Activated CD8-positive, alpha-beta memory T cell treated with anti-CD3 and anti-CD28 coated beads for 48 hours (primary cell): ENCODE measurements at regions not wholly inside any gene's neighbourhood (a gene's known extent, or its start where the extent isn't known, plus 50 kb on each side); places are given as distances from the start of the nearest gene placed in this dataset.

Experiments
- DNase-seq, 3 experiments: peaks; one replicate each; pipeline ENCODE4 v3.0.0-alpha.2; 2020; ENCODE audit warnings: low read depth in 2 of 3, low spot score in 2 of 3

- no peak for DNase-seq
Measured at GRCh38 chr2:105625632-105626031, 119.1 kb upstream of the NCK2 start.

GRCh38 chr2:105621038-105621437 is 123.7 kb upstream of the NCK2 start:
- no peak for DNase-seq

- no peak for DNase-seq
Measured at GRCh38 chr2:105618351-105618659, 126.4 kb upstream of the NCK2 start.

- DNase-seq: no peak
Measured at GRCh38 chr2:105617631-105618350, 126.9 kb upstream of the NCK2 start.

GRCh38 chr2:105615305-105615704 is 129.4 kb upstream of the NCK2 start:
- no peak for DNase-seq

GRCh38 chr2:105611811-105612424 is 132.8 kb upstream of the NCK2 start:
- DNase-seq: no peak

GRCh38 chr2:105611333-105611637 is 133.4 kb upstream of the NCK2 start:
- no peak for DNase-seq

- DNase-seq: no peak
Measured at GRCh38 chr2:105610576-105611332, 134.0 kb upstream of the NCK2 start.

GRCh38 chr2:105609746-105610402 is 134.8 kb upstream of the NCK2 start:
- no peak for DNase-seq

- no peak for DNase-seq
Measured at GRCh38 chr2:105607920-105608504, 136.7 kb upstream of the NCK2 start.

GRCh38 chr2:105606081-105606480 is 138.6 kb upstream of the NCK2 start:
- DNase-seq: no peak

GRCh38 chr2:105604938-105605337 is 139.8 kb upstream of the NCK2 start:
- no peak for DNase-seq

GRCh38 chr2:105600949-105601794 is 143.5 kb upstream of the NCK2 start:
- DNase-seq: no peak

- DNase-seq: no peak
Measured at GRCh38 chr2:105600602-105600948, 144.1 kb upstream of the NCK2 start.

GRCh38 chr2:105600037-105600442 is 144.7 kb upstream of the NCK2 start:
- DNase-seq: no peak

GRCh38 chr2:105598829-105599698 is 145.6 kb upstream of the NCK2 start:
- DNase-seq: no peak

GRCh38 chr2:105597806-105598803 is 146.6 kb upstream of the NCK2 start:
- no peak for DNase-seq

GRCh38 chr2:105597011-105597805 is 147.5 kb upstream of the NCK2 start:
- no peak for DNase-seq
